GM19324 (cell line): ENCODE measurements at regions not wholly inside any gene's neighbourhood (a gene's known extent, or its start where the extent isn't known, plus 50 kb on each side); places are given as distances from the start of the nearest gene placed in this dataset.

Experiments
- ATAC-seq: cut with Tn5 transposase; IDR thresholded peaks from one replicate; pipeline ENCODE4 v1.9.1; 2021; ENCODE audit warnings: mild to moderate bottlenecking, moderate library complexity; ENCODE audit not compliant: unreplicated experiment, low FRiP score

- no peak for ATAC-seq
Measured at GRCh38 chrX:124963717-124964116, 356.0 kb upstream of the TEX13C start, which contains the start of gene TENM1. TSS of gene TENM1 (minus strand) at chrX:124963817.

- no peak for ATAC-seq
Measured at GRCh38 chrX:124975456-124975855, 344.2 kb upstream of the TEX13C start.

- ATAC-seq = no peak
Measured at GRCh38 chrX:124981420-124981819, 338.3 kb upstream of the TEX13C start.

GRCh38 chrX:124984140-124984813, 335.4 kb upstream of the TEX13C start:
- ATAC-seq = no peak

GRCh38 chrX:124986284-124986683, 333.4 kb upstream of the TEX13C start:
- ATAC-seq = no peak

- no peak for ATAC-seq
Measured at GRCh38 chrX:124993735-124994134, 325.9 kb upstream of the TEX13C start.

- no peak for ATAC-seq
Measured at GRCh38 chrX:124994404-124994803, 325.3 kb upstream of the TEX13C start.

GRCh38 chrX:125003746-125004446, 315.8 kb upstream of the TEX13C start:
- no peak for ATAC-seq

GRCh38 chrX:125004799-125005198, 314.9 kb upstream of the TEX13C start:
- ATAC-seq = no peak

- no peak for ATAC-seq
Measured at GRCh38 chrX:125005863-125006262, 313.8 kb upstream of the TEX13C start.

GRCh38 chrX:125006704-125007103, 313.0 kb upstream of the TEX13C start:
- ATAC-seq = no peak

GRCh38 chrX:125012585-125012984, 307.1 kb upstream of the TEX13C start:
- ATAC-seq = no peak

- ATAC-seq = no peak
Measured at GRCh38 chrX:125029131-125029530, 290.5 kb upstream of the TEX13C start.
